B cell (primary cell): ENCODE measurements at regions not wholly inside any gene's neighbourhood (a gene's known extent, or its start where the extent isn't known, plus 50 kb on each side); places are given as distances from the start of the nearest gene placed in this dataset.

Experiments
- EZH2 ChIP-seq: IDR thresholded peaks from 2 replicates; pipeline ENCODE4 v1.6.1; 2012; ENCODE audit warnings: borderline replicate concordance, low read depth, mild to moderate bottlenecking, moderate library complexity, low read length; ENCODE audit not compliant: insufficient read depth, poor library complexity, severe bottlenecking
- TF ChIP-seq, protein P1 (sequence below): fragments of 200-600 bp; IDR thresholded peaks from one replicate; pipeline ENCODE4 v1.8.0; 2022; ENCODE audit warnings: antibody characterized with exemption, mild to moderate bottlenecking

GRCh38 chrX:456146-456545 lies 69.4 kb upstream of the PPP2R3B start:
- TF ChIP-seq, protein P1, sequence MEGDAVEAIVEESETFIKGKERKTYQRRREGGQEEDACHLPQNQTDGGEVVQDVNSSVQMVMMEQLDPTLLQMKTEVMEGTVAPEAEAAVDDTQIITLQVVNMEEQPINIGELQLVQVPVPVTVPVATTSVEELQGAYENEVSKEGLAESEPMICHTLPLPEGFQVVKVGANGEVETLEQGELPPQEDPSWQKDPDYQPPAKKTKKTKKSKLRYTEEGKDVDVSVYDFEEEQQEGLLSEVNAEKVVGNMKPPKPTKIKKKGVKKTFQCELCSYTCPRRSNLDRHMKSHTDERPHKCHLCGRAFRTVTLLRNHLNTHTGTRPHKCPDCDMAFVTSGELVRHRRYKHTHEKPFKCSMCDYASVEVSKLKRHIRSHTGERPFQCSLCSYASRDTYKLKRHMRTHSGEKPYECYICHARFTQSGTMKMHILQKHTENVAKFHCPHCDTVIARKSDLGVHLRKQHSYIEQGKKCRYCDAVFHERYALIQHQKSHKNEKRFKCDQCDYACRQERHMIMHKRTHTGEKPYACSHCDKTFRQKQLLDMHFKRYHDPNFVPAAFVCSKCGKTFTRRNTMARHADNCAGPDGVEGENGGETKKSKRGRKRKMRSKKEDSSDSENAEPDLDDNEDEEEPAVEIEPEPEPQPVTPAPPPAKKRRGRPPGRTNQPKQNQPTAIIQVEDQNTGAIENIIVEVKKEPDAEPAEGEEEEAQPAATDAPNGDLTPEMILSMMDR: no peak
- no peak for TF ChIP-seq EZH2
